ENCODE measurements at regions not wholly inside any gene's neighbourhood (a gene's known extent, or its start where the extent isn't known, plus 50 kb on each side); places are given as distances from the start of the nearest gene placed in this dataset.

DNA sequence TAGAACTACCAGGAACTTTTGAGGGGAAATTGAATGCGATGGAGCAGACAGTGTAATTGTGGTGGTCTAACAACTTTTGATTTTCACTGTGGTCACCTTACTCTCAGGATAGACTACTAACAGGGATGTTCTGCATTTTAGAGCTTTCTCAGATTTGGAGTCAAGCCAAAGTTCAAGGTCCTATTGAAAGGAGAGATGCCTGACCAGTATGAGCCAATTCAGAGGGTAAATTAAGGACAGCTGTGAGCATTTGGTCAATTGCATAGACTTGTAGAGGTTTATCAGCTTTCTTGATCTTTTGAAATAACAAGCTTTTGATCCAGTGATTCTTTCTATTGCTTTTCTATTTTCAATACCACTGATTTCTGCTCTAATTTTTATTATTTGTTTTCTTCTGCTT lies 1095.7 kb upstream of the CNTNAP5 start:
- H3K9me3 ChIP-seq: peaks cover 0 to 18% (median 3%) of the 10 kb centered on the region in 3 donors
- no peak overlapping the region for H3K4me3 ChIP-seq
- H3K27ac ChIP-seq: no peak overlapping the region
- intact Hi-C loops (cut with DNase I; ENCODE audit: low total_unique reads): no loop called here
- H3K27me3 ChIP-seq: no peaks in the 10 kb centered on the region
- DNase-seq: no peak
- no peaks in the 10 kb centered on the region for H3K4me1 ChIP-seq
- TF ChIP-seq, protein P1, sequence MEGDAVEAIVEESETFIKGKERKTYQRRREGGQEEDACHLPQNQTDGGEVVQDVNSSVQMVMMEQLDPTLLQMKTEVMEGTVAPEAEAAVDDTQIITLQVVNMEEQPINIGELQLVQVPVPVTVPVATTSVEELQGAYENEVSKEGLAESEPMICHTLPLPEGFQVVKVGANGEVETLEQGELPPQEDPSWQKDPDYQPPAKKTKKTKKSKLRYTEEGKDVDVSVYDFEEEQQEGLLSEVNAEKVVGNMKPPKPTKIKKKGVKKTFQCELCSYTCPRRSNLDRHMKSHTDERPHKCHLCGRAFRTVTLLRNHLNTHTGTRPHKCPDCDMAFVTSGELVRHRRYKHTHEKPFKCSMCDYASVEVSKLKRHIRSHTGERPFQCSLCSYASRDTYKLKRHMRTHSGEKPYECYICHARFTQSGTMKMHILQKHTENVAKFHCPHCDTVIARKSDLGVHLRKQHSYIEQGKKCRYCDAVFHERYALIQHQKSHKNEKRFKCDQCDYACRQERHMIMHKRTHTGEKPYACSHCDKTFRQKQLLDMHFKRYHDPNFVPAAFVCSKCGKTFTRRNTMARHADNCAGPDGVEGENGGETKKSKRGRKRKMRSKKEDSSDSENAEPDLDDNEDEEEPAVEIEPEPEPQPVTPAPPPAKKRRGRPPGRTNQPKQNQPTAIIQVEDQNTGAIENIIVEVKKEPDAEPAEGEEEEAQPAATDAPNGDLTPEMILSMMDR (IDR thresholded peaks at IDR 0.05): no peak
- H3K36me3 ChIP-seq: no peaks in the 10 kb centered on the region

DNA sequence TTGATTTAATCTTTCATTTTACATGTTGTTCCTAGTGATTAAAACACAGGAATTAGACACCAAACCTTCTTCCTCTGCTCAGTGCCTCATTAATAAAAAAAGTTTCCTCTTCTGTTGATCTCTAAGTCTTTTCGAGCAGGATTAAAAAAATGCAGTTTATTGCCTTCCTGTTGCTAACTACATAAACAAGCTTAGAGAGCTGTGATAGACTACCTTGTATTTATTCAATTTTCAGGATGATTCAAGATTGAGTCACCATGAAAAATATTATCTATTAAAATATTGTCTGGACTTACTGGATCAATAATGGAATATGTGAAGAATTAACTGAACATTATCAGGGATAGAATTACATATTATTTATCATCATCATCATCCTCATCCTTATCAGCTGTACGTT lies 1089.6 kb upstream of the CNTNAP5 start:
- TF ChIP-seq, protein P1 (IDR thresholded peaks at IDR 0.05): no peak

DNA sequence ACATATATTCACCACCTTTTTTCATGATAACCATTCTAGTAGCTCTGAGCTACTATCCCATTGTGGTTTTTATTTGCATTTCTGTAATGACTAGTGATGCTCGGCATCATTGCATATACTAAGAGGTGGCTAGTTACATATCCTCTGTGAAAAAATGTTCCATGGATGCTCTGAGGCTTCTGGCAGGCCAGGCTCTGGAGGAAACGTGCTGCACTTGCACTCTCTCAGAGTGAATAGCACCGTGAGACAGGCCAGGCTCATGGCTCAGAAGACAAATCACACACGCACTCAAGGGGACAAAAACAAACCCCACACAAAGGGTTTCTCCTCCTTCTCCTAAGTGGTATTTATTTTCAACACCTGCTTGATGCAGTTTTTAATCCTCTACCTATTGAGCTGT lies 1085.3 kb upstream of the CNTNAP5 start:
- H3K36me3 ChIP-seq: no peaks in the 10 kb centered on the region
- no peaks in the 10 kb centered on the region for H3K27me3 ChIP-seq
- intact Hi-C loops (cut with DNase I; ENCODE audit: low total_unique reads): loop anchor here (5.0 kb wide), 1 partner anchor 452 kb away; no protein-coding TSS in a partner anchor
- H3K9me3 ChIP-seq: no peaks in the 10 kb centered on the region
- no peak for DNase-seq
- TF ChIP-seq, protein P1 (IDR thresholded peaks at IDR 0.05): no peak
- no peaks in the 10 kb centered on the region for H3K4me1 ChIP-seq
- no peak overlapping the region for H3K4me3 ChIP-seq
- no peak overlapping the region for H3K27ac ChIP-seq

More for the DNA sequence above, 1089.6 kb upstream of the CNTNAP5 start:
- DNase-seq: no peak
- intact Hi-C loops (cut with DNase I; ENCODE audit: low total_unique reads): no loop called here
- Histone ChIP-seq H3K27me3 (no peaks in the 10 kb centered on the region), H3K9me3 (no peaks in the 10 kb centered on the region), H3K4me3 (no peak overlapping the region), H3K36me3 (no peaks in the 10 kb centered on the region), H3K27ac (no peak overlapping the region), H3K4me1 (no peaks in the 10 kb centered on the region)

DNA sequence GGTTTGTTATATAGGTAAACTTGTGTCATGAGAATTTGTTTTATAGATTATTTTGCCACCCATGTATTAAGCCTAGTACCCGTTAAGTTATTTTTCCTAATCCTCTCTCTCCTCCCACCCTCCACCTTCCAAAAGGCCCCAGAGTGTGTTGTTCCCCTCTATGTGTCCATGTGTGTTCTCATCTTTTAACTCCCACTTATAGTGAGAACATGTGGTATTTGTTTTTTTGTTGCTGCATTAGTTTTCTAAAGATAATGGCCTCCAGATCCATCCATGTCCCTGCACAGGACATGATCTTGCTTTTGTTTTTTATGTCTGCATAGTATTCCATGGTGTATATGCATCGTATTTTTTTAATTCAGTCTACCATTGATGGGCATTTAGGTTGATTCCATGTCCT lies 1075.6 kb upstream of the CNTNAP5 start:
- Histone ChIP-seq H3K9me3 (no peaks in the 10 kb centered on the region), H3K27me3 (no peaks in the 10 kb centered on the region), H3K4me3 (no peak overlapping the region), H3K27ac (no peak overlapping the region), H3K36me3 (no peaks in the 10 kb centered on the region), H3K4me1 (no peaks in the 10 kb centered on the region)
- intact Hi-C loops (cut with DNase I; ENCODE audit: low total_unique reads): no loop called here
- DNase-seq: no peak
- TF ChIP-seq, protein P1 (IDR thresholded peaks at IDR 0.05): no peak

DNA sequence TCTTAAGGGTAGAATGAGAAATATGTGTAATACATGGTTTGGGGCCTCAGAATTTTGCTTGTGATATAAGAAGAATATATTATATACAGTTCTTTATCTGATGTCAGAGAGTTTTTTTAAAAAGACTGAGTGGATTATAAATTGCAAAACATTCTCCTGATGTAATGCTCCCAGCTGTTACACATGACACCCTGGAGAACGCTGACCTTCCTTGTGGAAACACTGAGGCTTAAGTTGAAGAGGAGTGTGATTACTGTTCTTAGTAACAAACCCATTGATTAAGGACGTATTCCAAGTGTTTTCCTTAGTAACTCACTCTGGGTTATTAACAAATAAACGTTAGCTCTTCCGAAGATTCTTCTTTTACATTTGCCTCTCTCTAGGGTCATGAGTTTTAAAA lies 1069.3 kb upstream of the CNTNAP5 start:
- no peak for DNase-seq
- TF ChIP-seq, protein P1 (IDR thresholded peaks at IDR 0.05): no peak
- H3K9me3 ChIP-seq: no peaks in the 10 kb centered on the region
- no peaks in the 10 kb centered on the region for H3K4me1 ChIP-seq
- H3K27me3 ChIP-seq: no peaks in the 10 kb centered on the region
- intact Hi-C loops (cut with DNase I; ENCODE audit: low total_unique reads): no loop called here
- no peak overlapping the region for H3K27ac ChIP-seq
- no peaks in the 10 kb centered on the region for H3K36me3 ChIP-seq
- no peak overlapping the region for H3K4me3 ChIP-seq
